ENCODE measurements at regions not wholly inside any gene's neighbourhood (a gene's known extent, or its start where the extent isn't known, plus 50 kb on each side); places are given as distances from the start of the nearest gene placed in this dataset.
A peak's percentile ranks its signal among the peaks of the same experiment; 100 is the strongest.

DNA sequence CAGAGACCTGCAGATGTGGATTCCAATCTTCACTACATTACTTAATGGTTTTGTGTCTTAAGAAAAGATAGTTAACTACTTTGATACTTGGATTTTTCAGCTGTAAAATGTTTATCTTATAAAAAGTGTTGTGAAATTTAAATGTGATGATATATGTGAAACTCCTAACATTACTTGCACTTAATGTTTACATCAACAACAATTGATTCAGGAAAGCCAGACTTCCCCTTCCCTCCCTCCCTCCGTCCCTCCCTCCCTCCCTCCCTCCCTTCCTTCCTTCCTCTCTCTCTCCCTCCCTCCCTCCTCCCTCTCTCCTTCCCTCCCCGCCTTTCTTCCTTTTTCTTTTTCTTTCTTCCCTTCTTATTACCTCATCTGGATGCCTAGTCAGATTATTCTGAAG is 773.9 kb upstream of the FAM98A start:
- Mint-ChIP-seq H3K4me1 (peaks cover 49% of the 10 kb centered on the region), H3K9me3 (no peaks in the 10 kb centered on the region), H3K4me3 (no peak overlapping the region), H3K36me3 (ENCODE audit: low read depth) (no peaks in the 10 kb centered on the region), H3K27ac (no peak overlapping the region), H3K27me3 (ENCODE audit: low read depth, poor library complexity) (peaks cover 3% of the 10 kb centered on the region)
- TF ChIP-seq, protein P1, sequence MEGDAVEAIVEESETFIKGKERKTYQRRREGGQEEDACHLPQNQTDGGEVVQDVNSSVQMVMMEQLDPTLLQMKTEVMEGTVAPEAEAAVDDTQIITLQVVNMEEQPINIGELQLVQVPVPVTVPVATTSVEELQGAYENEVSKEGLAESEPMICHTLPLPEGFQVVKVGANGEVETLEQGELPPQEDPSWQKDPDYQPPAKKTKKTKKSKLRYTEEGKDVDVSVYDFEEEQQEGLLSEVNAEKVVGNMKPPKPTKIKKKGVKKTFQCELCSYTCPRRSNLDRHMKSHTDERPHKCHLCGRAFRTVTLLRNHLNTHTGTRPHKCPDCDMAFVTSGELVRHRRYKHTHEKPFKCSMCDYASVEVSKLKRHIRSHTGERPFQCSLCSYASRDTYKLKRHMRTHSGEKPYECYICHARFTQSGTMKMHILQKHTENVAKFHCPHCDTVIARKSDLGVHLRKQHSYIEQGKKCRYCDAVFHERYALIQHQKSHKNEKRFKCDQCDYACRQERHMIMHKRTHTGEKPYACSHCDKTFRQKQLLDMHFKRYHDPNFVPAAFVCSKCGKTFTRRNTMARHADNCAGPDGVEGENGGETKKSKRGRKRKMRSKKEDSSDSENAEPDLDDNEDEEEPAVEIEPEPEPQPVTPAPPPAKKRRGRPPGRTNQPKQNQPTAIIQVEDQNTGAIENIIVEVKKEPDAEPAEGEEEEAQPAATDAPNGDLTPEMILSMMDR (IDR thresholded peaks at IDR 0.05) = no peak
- no peak for DNase-seq

DNA sequence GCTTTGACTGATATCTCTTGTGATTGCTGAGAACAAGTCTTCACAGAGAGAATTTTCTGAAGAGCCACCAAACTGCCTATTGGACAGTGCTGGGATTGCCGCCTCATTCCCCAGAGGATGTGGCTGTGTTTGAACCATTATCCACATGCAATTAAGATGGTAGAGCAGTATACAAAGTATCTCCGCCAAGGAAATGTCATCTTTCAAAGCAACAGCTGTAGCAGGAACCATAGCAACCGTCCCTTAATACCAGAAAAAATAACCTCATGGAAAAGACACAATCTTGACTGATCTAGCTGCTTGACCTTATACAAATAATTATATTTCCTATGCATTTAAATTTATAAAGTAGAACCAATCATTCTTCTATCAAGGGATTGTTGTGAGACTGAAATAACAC is 772.6 kb upstream of the FAM98A start:
- DNase-seq = no peak
- Mint-ChIP-seq H3K9me3 (no peaks in the 10 kb centered on the region), H3K4me1 (peaks cover 51% of the 10 kb centered on the region), H3K27me3 (ENCODE audit: low read depth, poor library complexity) (no peaks in the 10 kb centered on the region), H3K27ac (no peak overlapping the region), H3K4me3 (no peak overlapping the region), H3K36me3 (ENCODE audit: low read depth) (no peaks in the 10 kb centered on the region)
- TF ChIP-seq, protein P1 (IDR thresholded peaks at IDR 0.05) = no peak

DNA sequence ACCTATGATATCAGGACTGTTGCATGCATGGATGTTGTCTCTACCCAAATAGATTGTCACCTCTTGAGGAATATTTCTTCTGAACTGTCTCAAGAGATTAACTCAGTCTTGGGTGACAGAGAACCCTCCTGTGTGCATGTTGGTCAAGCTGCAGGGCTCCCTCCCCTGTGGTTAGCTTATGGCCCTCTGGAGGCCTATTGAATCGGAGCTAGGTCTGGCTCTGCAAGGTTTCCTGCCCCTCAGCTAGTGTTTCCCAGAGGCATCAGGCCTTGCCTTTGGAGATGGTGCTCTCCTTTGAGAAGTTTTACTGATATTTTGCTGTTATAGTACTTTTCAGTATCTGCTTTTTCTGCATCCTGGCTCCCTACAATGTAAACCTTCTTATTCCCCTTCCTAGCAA is 769.2 kb upstream of the FAM98A start:
- Mint-ChIP-seq H3K4me3 (no peak overlapping the region), H3K27ac (peak overlapping the region; percentile 87), H3K27me3 (ENCODE audit: low read depth, poor library complexity) (no peaks in the 10 kb centered on the region), H3K9me3 (no peaks in the 10 kb centered on the region), H3K36me3 (ENCODE audit: low read depth) (no peaks in the 10 kb centered on the region), H3K4me1 (peaks cover 62% of the 10 kb centered on the region)
- TF ChIP-seq, protein P1 (IDR thresholded peaks at IDR 0.05) = no peak
- DNase-seq = no peak

DNA sequence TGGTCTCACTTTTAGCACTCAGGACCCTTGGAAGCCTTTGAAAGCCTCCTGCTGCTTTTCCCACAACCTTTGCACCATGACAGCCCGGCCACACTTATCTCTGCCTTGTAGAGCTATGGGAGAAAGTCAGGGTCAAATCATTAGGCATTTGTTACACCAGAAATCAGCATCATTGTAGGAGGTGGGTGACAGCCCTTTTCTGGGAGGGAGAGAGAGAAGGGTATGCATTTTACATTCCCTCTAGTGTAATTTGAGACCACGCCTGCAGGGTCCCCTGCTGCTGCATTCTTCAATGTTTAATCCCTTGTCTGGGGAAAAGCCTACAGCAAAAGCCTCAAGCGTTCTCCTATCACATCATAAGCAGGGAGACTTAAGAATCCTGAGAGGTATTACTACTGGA is 766.8 kb upstream of the FAM98A start:
- peak overlapping the region; percentile 60 for H3K4me3 Mint-ChIP-seq
- TF ChIP-seq, protein P1 (IDR thresholded peaks at IDR 0.05) = peak; percentile 22
- H3K27me3 Mint-ChIP-seq (ENCODE audit: low read depth, poor library complexity) = no peaks in the 10 kb centered on the region
- H3K27ac Mint-ChIP-seq = peak overlapping the region; percentile 93
- H3K4me1 Mint-ChIP-seq = peaks cover 68% of the 10 kb centered on the region
- no peaks in the 10 kb centered on the region for H3K36me3 Mint-ChIP-seq (ENCODE audit: low read depth)
- H3K9me3 Mint-ChIP-seq = no peaks in the 10 kb centered on the region
- peak; percentile 63 for DNase-seq

DNA sequence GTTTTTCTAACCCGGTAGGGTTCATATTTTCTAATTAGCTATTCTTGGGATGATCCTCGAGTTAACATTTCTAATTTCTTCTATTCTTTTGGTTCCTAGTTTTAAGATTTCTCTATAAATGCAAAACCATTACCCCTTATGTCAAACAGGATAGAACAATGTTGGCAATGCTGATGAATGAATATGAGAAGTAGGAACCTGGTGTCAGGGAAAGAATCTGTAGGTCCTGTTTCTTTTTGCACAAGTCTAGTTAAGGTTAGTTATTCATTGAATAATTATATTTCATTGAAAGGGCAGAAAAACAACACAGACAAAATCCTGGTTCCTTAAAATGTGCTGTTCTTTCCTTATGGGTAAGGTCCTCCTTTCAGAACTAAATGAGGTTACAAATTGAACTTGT is 766.4 kb upstream of the FAM98A start:
- H3K4me1 Mint-ChIP-seq = peaks cover 68% of the 10 kb centered on the region
- TF ChIP-seq, protein P1 (IDR thresholded peaks at IDR 0.05) = no peak
- H3K4me3 Mint-ChIP-seq = no peak overlapping the region
- H3K27me3 Mint-ChIP-seq (ENCODE audit: low read depth, poor library complexity) = no peaks in the 10 kb centered on the region
- no peaks in the 10 kb centered on the region for H3K9me3 Mint-ChIP-seq
- H3K36me3 Mint-ChIP-seq (ENCODE audit: low read depth) = no peaks in the 10 kb centered on the region
- no peak for DNase-seq
- peak overlapping the region; percentile 93 for H3K27ac Mint-ChIP-seq

DNA sequence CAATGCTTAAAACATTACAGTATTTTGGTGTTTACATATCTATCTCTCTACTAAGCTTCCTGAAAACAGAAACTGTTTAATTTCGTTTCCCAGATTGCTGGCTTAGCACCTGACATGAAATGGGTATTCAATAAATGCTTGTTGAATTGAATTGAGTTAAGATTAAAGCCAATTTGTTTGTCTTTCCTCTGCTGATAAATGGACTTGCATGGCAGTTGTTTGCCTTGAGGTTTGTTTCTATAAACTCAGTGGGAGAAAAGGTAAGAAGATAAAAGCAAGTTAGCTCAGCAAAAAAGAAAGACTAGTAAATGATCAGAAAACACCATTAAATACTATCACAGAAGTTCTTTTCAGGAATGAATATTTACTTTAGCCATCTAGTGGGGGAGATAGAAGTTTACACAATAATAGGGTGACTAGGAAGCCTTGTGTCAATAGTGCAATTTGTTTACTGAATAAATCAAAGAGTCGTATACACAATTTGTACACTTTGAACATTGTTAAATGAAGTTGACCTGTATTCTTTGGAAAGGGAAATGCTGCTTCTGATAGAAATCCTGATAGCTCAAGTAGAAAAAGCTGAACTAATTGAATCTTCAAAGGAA is 754.5 kb upstream of the FAM98A start:
- no peak overlapping the region for H3K4me3 Mint-ChIP-seq

More for the DNA sequence above, 754.5 kb upstream of the FAM98A start:
- TF ChIP-seq, protein P1 (IDR thresholded peaks at IDR 0.05) = no peak
- Mint-ChIP-seq H3K27ac (no peak overlapping the region), H3K36me3 (ENCODE audit: low read depth) (no peaks in the 10 kb centered on the region), H3K4me1 (peaks cover 11% of the 10 kb centered on the region), H3K27me3 (ENCODE audit: low read depth, poor library complexity) (no peaks in the 10 kb centered on the region), H3K9me3 (no peaks in the 10 kb centered on the region)
- DNase-seq = no peak

Measured in nephron progenitor cell (in vitro differentiated cells).